ENCODE measurements at regions not wholly inside any gene's neighbourhood (a gene's known extent, or its start where the extent isn't known, plus 50 kb on each side); places are given as distances from the start of the nearest gene placed in this dataset.

- TF ChIP-seq CTCF (IDR thresholded peaks at IDR 0.05; ENCODE audit: low read depth, low read length) = no peak
- TF ChIP-seq MYC (IDR thresholded peaks at IDR 0.05; ENCODE audit: low read depth, low read length) = no peak
Measured at GRCh38 chr7:88366845-88367244, 60.2 kb upstream of the STEAP4 start.
